GM18951 (cell line): ENCODE measurements at regions not wholly inside any gene's neighbourhood (a gene's known extent, or its start where the extent isn't known, plus 50 kb on each side); places are given as distances from the start of the nearest gene placed in this dataset.
"Not testable (repeated sequence)": the region's sequence is repeated elsewhere in the genome, so short reads cannot be mapped to it uniquely, and the experiment has no call there.

Experiments used
- POLR2A ChIP-seq: IDR thresholded peaks from 4 replicates; pipeline ENCODE4 v1.6.1; 2011; ENCODE audit warnings: mild to moderate bottlenecking; ENCODE audit not compliant: insufficient read length, insufficient read depth; ENCODE audit errors: extremely low read depth
- in situ Hi-C: fragments of 300-500 bp; cut with MboI; formaldehyde crosslinking; loops from one replicate; pipeline ENCODE4 v1.12.0; 2022; ENCODE audit warnings: low sequenced_read_pairs, mixed read lengths, inconsistent platforms; ENCODE audit not compliant: unreplicated experiment

DNA sequence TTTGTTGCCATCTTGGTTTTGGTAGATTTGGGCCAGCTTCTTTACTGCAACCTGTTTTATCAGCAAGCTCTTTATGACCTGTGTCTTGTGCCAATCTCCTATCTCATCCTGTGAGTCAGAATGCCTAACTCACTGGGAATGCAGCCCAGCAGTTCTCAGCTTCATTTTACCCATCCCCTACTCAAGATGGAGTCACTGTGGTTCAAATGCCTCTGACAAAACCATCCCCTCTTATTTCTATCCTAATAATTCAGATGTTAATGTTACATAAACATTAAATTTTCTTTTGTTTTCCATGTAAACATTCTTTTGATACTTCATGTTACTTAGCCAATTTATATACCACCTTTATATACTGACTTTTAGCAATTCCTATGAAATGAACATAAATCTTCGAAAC, 746.3 kb downstream of the CDH18 start:
- in situ Hi-C loops = no loop called here
- no peak for TF ChIP-seq POLR2A

DNA sequence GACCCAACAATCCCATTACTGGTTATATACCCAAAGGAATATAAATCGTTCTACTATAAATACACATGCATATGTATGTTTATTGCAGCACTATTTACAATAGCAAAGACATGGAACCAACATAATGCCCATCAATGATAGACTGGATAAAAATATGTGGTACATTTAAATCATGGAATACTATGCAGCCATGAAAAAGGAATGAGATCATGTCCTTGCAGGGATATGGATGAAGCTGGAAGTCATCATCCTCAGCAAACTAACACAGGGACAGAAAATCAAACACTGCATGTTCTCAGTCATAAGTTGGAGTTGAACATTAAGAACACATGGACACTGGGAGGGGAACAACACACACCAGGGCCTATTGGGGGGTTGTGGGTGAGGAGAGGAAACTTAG, 741.8 kb downstream of the CDH18 start:
- in situ Hi-C loops = not testable (repeated sequence)

DNA sequence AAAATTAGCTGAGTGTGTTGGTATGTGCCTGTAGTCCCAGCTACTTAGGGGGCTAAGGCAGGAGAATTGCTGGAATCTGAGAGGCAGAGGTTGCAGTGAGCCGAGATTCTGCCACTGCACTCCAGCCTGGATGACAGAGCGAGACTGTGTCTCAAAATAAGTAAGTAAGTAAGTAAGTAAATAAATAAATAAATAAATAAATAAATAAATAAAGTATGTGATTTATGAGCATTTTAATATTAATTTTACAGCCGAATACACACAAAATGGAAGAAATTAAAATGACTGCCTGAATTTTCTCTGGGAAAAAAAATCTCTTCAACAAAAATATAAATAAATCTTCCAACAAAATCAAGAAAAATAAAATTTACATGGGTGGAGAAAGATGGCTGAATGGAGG, 740.7 kb downstream of the CDH18 start:
- in situ Hi-C loops = no loop called here

DNA sequence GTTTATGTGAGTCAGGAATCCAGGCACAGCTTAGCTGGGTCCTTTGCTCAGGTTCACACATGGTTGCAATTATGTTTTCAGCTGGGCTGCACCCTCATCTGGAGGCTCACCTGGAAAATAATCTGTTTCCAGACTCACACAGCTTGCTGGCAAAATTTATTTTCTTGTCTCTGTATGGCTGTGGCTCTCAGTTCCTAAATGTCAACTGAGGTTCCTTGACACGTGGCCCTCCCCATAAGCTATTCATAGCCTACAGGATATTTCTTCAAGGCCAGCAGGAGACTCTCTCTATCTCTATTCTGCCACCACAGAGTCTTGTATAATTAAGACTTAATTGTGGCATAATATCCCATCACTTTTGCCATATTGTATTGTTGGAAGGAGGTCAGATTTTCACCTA, 732.0 kb downstream of the CDH18 start:
- in situ Hi-C loops = no loop called here
- TF ChIP-seq POLR2A = no peak

More for the DNA sequence above, 740.7 kb downstream of the CDH18 start:
- TF ChIP-seq POLR2A = no peak

DNA sequence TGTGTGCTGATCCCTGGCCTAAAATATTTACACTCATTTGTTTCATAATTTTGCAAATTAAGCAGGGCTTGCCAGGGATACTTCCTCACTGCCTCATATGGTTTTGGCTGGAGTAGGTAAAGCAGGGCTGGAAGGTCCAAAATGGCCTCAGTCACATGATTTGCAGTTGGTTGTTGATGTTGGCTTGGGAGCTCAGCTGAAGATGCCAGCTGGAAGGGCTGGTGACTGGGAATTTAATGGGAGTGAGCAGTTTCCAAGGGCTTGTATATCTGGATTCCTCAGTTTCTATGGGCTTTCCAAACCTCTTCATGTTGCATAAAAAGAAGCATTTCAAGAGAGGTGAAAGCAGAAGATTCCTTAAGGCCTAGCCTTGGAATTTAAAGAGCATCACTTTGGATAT, 729.3 kb downstream of the CDH18 start:
- no peak for TF ChIP-seq POLR2A
- in situ Hi-C loops = no loop called here

DNA sequence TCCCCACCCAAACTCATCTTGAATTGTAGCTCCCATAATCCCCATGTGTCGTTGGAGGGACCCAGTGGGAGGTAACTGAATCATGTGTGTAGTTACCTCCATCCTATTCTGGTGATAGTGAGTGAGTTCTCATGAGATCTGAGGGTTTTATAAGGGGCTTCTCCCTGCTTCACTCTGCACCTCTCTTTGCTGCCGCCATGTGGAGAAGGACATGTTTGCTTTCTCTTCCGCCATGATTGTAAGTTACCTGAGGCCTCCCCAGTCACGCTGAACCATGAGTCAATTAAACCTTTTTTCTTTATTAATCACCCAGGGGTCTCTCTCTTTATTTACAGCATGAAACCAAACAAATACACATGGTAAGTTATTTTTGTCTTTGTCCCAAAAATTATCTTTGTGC, 726.1 kb downstream of the CDH18 start:
- in situ Hi-C loops = no loop called here
- TF ChIP-seq POLR2A = no peak

DNA sequence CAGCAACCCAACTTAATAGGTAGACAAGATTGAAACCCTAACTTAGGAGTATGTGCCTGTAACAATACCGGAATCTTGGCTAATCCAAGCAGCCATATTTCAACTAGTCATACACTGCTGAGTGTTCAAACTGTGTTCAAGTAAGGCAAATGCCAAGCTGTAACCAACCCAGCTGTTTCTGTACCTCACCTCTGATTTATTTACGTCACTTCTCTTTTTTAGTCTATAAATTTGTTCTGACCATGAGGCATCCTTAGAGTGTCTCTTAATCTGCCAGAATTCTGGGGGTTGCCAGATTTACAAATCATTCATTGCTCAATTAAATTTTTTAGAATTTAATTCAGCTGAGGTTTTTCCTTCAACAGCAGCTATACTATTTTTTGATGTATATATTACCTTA, 723.2 kb downstream of the CDH18 start:
- in situ Hi-C loops = no loop called here
- no peak for TF ChIP-seq POLR2A

DNA sequence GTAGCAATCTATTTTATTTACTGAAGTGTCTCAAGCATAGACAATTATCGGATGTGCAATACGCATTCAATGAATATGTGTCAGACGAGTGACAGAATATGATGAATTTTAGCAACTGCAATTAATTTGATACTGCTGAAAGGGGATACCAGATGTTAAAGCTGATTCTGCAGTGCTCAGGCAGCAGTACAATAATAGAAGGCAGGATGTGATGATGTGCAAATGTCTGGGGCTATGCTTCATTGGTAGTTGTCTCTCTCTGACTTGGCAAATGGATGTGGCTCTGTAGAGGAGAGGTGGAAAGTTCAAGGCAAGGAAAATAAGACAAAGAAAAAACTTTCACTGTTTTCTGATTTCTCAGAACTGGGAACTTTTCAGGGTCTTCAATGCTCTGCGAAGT, 721.2 kb downstream of the CDH18 start:
- TF ChIP-seq POLR2A = no peak
- in situ Hi-C loops = no loop called here

DNA sequence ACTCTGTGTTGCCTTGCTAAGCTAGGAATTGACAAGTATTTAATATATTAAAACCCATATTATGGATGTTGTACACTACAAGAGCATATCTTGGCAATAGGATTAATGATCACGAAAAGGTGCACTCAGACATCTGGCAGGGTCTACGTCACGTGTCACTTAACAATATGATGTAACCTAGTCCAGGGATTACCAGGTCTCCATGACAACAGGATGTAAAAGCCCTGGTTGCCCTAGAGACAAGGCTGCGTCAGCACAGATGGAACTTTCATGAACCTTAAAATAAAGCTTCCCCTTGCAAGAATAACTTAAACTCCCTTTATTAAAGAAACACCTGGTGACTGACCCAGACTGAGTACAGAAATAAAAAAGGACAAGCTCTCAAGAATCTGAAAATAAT, 717.8 kb downstream of the CDH18 start:
- no peak for TF ChIP-seq POLR2A
- in situ Hi-C loops = no loop called here

DNA sequence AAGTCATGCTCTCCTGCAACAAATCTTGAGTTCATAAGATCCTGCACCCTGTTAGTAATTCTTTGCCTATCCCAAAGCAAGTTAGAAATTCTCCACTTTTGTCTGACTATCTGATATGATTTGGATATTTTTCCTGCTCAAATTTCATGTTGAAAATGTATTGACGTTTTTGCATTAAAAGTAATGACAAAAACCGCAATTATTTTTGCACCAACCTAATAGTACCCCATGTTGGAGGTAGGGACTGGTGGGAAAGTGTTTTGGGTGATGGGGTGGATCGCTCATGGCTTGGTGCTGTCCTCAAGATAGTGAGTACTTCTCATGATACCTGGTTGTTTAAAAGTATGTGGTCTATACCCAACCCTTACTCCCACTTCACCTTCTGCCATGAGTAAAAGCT, 713.4 kb downstream of the CDH18 start:
- in situ Hi-C loops = no loop called here
- no peak for TF ChIP-seq POLR2A

DNA sequence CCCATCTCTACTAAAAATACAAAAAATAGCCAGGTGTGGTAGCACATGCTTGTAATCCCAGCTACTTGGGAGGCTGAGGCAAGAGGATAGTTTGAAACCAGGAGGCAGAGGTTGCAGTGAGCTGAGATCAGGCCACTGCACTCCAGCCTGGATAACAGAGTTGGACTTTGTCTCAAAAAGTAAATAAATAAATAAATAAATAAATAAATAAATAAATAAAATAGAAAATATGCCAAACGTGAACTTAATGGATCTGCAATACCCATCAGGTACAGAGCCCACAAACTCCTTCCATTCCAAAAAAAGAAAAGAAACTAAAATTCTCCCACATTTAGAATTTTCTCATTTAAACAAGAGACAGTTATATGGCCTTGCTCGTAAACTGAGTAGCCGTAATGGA, 702.7 kb downstream of the CDH18 start:
- TF ChIP-seq POLR2A = no peak
- in situ Hi-C loops = no loop called here

DNA sequence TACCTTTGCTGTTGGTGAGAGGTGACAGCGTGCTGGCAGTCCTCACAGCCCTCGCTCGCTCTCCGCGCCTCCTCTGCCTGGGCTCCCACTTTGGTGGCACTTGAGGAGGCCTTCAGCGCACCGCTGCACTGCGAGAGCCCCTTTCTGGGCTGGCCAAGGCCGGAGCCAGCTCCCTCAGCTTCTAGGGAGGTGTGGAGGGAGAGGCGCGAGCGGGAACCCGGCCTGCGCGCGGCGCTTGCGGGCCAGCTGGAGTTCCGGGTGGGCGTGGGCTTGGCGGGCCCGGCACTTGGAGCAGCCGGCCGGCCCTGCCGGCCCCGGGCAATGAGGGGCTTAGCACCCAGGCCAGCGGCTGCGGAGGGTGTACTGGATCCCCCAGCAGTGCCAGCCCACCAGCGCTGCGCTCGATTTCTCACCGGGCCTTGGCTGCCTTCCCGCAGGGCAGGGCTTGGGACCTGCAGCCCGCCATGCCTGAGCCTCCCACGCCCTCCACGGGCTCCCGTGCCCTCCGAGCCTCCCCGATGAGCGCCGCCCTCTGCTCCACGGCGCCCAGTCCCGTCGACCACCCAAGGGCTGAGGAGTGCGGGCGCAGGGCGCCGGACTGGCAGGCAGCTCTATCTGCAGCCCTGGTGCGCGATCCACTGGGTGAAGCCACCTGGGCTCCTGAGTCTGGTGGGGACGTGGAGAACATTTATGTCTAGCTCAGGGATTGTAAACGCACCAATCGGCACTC, 700.3 kb downstream of the CDH18 start:
- in situ Hi-C loops = not testable (repeated sequence)

DNA sequence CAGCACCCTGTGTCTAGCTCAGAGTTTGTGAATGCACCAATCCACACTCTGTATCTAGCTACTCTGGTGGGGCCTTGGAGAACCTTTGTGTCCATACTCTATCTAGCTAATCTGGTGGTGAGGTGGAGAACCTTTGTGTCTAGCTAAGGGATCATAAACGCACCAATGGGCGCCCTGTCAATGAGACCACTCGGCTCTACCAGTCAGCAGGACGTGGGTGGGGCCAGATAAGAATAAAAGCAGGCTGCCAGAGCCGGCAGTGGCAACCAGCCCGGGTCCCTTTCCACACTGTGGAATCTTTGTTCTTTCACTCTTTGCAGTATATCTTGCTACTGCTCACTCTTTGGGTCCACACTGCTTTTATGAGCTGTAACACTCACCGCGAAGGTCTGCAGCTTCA, 699.7 kb downstream of the CDH18 start:
- in situ Hi-C loops = not testable (repeated sequence)

DNA sequence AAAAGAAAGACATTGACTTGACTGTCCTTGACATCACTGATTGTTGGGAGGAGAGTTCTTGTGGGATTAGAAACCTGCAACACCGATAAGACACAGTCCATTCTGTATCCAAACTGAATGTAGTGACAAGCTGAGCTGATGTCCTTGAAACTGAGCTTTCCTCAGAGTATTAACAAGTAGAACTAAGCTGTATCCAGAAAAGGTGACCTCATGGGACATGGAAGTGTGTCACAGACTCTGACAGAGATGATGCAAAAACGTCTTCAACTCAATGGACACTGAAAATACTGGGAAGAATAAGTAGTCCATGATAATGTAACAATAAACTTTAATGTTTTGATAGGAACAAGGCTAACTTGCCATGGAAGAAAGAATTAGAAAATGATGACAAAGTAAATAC, 690.1 kb downstream of the CDH18 start:
- in situ Hi-C loops = no loop called here
- TF ChIP-seq POLR2A = no peak

DNA sequence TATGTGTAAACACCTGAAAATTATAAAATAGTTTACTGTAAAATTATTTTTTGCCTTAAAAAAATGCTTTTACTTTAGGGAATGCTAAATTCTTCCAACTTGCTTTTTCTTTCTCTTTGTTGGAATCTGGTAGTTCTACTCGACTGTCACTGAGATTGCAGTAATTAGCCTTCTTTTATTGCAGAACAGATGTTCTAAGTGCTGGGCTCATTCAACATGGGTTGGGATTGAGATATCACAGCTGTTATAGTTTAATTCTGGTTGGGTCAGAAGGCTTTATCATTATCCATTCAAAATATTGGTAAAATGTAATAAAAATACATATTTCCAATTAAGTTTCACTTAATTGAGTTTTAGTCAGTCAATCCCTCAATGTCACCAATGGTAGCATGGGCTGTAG, 686.7 kb downstream of the CDH18 start:
- in situ Hi-C loops = no loop called here
- TF ChIP-seq POLR2A = no peak
